Pancreas (tissue), 10 donors: ENCODE measurements at regions not wholly inside any gene's neighbourhood (a gene's known extent, or its start where the extent isn't known, plus 50 kb on each side); places are given as distances from the start of the nearest gene placed in this dataset.

ENCODE experiments used
- ATAC-seq, 4 donors: fragments of 200-7000 bp; cut with Tn5 transposase; one replicate each; pipeline versions ENCODE4 v1.8.0 to v1.9.1; 2020; ENCODE audit warnings: mild to moderate bottlenecking in 4 of 4, moderate library complexity in 4 of 4
- DNase-seq, 6 donors: peaks; one replicate each; pipeline ENCODE4 v3.0.0-alpha.2; 2020
- FAIRE-seq: peaks from 2 replicates; lab custom pipeline; 2012; peaks lifted over from hg19 to GRCh38; lab: Jason Lieb, UNC
- H3K27ac ChIP-seq, 4 donors: fragments of 200-600 bp; sonication (generic); 1 replicate in 3 of 4; 2 replicates in 1 of 4; pipeline versions ENCODE4 v1.5.0 to v1.8.0; 2020
- H3K27me3 ChIP-seq, 4 donors: fragments of 200-600 bp; one replicate each; pipeline ENCODE4 v1.8.0; 2021
- H3K36me3 ChIP-seq, 3 donors: fragments of 200-600 bp; sonication (generic) in 1 of 3; one replicate each; pipeline versions ENCODE4 v1.5.0 to v1.8.0; 2020 to 2021
- H3K4me1 ChIP-seq, 3 donors: fragments of 200-600 bp; one replicate each; pipeline ENCODE4 v1.8.0; 2021
- H3K4me3 ChIP-seq, 4 donors: fragments of 200-600 bp; sonication (generic) in 2 of 4; one replicate each; pipeline versions ENCODE4 v1.5.0 to v1.8.0; 2020 to 2021
- H3K9me3 ChIP-seq, 4 donors: fragments of 200-600 bp; one replicate each; pipeline ENCODE4 v1.8.0; 2021
- CTCF ChIP-seq, 4 donors: fragments of 200-600 bp; sonication (generic) in 3 of 4; IDR thresholded peaks; one replicate each; pipeline versions ENCODE4 v1.5.0 to v1.8.0; 2021; ENCODE audit warnings: antibody characterized with exemption in 4 of 4
- WGBS, 2 donors: extraction: QIAGEN DNeasy Blood & Tissue Kit; methylation state at CpG; one replicate each; pipeline ENCODE4 v1.1.7; 2013; 5-methylcytosine and 5-hydroxymethylcytosine counted together
- intact Hi-C, 3 donors: fragments of 100-400 bp; cut with DNase I; formaldehyde crosslinking; loops; one replicate each; pipeline versions ENCODE4 v1.11.1 to v1.14.2; 2022
- donor health status: healthy with polysubstance abuse.
- donor health status: DM: no; HTN: no; CAD: no; lungs with moderate emphysema.
- donor health status: DM: no; HTN: no; CAD: no.
- donor health status: control.
- donor health status: control.
- donor health status: Bipolar disorder and iron deficiency.
- donor health status: DM: yes; HTN: yes; CAD: no.
- donor health status: DM: no; HTN: no; CAD: no.
- donor health status: DM: no; HTN: no; CAD: no.
- donor health status: DM: yes; HTN: yes; CAD: no.

DNA sequence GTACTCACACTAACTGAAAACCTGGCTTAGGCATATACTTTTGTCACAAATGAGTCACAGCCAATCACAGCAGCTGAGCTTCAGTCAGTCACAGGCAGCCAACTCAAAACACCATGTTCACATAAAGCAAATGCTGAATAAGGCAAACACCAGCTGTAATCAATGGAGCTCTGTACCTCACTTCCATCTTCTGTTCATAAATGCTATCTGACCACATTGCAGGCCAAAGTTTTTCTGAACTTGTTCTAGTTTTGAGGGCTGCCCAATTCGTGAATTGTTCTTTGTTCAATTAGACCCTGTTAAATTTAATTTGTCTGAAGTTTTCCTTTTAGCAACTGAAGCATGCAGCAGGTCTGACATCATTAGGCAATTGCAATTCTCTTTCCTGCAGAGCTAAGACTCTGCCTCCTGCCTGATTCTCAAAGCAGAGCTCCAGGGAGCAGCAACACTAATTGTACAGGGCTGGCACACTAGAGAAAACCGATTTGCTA is 129.9 kb downstream of the WIF1 start:
- DNase-seq (no peak), ATAC-seq (no peak), FAIRE-seq (no peak)
- H3K36me3 ChIP-seq = no peaks in the 10 kb centered on the region
- H3K4me1 ChIP-seq = no peaks in the 10 kb centered on the region
- H3K27me3 ChIP-seq = no peaks in the 10 kb centered on the region
- WGBS, 2 donors = 25 to 28% methylated on average over 2 of the region's 2 CpGs
- H3K27ac ChIP-seq = no peak overlapping the region
- no peaks in the 10 kb centered on the region for H3K9me3 ChIP-seq
- intact Hi-C loops = no loop called here
- no peak for TF ChIP-seq CTCF (IDR thresholded peaks at IDR 0.05)
- no peak overlapping the region for H3K4me3 ChIP-seq

- no peak for ATAC-seq
- Histone ChIP-seq H3K27ac (no peak overlapping the region), H3K4me1 (no peaks in the 10 kb centered on the region), H3K9me3 (no peaks in the 10 kb centered on the region), H3K27me3 (no peaks in the 10 kb centered on the region), H3K4me3 (no peak overlapping the region), H3K36me3 (no peaks in the 10 kb centered on the region)
- DNase-seq = no peak
- no peak for FAIRE-seq
- no peak for TF ChIP-seq CTCF (IDR thresholded peaks at IDR 0.05)
- intact Hi-C loops = no loop called here
- 51 to 57% methylated on average over 5 of the region's 5 CpGs for WGBS, 2 donors
Measured at GRCh38 chr12:64992116-64992515, 129.0 kb downstream of the WIF1 start.

DNA sequence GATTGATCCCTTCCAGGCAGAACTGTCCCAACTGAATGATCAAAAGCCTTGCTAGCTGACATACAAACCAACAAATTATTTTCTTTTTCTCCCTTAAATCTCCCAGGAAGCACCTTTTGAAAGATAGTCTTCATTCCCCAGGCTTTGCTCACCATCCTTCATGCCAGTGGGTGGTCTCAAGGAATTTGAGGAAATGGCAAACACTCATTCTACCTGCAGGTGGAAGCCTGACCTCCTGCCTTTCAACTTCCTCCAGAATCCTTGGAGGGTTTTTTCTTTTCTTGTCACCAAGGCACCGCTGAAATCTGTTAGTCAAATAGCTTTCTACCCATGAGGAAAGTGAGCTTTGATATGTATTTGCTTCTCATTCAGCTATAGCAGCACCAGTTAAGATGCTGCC is 128.5 kb downstream of the WIF1 start:
- DNase-seq (no peak), ATAC-seq (no peak), FAIRE-seq (no peak)
- no peak for TF ChIP-seq CTCF (IDR thresholded peaks at IDR 0.05)
- no peaks in the 10 kb centered on the region for H3K36me3 ChIP-seq
- no peaks in the 10 kb centered on the region for H3K9me3 ChIP-seq
- intact Hi-C loops = no loop called here
- no peak overlapping the region for H3K27ac ChIP-seq
- WGBS, 2 donors = 6 to 16% methylated on average over 1 of the region's 1 CpG
- H3K4me1 ChIP-seq = peaks cover 0 to under 1% (median 0%) of the 10 kb centered on the region in 3 donors
- H3K4me3 ChIP-seq = no peak overlapping the region
- no peaks in the 10 kb centered on the region for H3K27me3 ChIP-seq

DNA sequence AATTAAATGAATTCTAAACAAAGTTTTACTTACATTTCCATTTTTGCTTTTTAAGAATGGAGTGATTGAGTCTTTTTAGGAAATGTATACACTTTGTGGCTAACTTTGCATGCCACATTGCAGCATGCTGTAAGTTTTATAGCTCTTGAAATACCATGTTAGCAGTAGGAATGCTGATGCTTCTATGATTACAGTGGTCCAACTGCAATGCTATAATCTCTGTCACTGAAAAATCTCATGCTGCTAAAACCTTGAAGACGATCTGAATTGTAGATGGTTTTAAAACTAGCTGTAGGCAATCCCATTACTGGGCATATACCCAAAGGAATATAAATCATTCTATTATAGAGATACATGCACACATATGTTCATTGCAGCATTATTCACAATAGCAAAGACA is 127.6 kb downstream of the WIF1 start:
- Histone ChIP-seq H3K9me3 (no peaks in the 10 kb centered on the region), H3K4me3 (no peak overlapping the region), H3K27me3 (no peaks in the 10 kb centered on the region), H3K27ac (no peak overlapping the region), H3K4me1 (peaks cover 0 to 4% (median 0%) of the 10 kb centered on the region in 3 donors), H3K36me3 (no peaks in the 10 kb centered on the region)
- DNase-seq (no peak), FAIRE-seq (no peak), ATAC-seq (no peak)
- no peak for TF ChIP-seq CTCF (IDR thresholded peaks at IDR 0.05)
- intact Hi-C loops = no loop called here
- WGBS, 2 donors = 26 to 48% methylated on average over 1 of the region's 1 CpG

DNA sequence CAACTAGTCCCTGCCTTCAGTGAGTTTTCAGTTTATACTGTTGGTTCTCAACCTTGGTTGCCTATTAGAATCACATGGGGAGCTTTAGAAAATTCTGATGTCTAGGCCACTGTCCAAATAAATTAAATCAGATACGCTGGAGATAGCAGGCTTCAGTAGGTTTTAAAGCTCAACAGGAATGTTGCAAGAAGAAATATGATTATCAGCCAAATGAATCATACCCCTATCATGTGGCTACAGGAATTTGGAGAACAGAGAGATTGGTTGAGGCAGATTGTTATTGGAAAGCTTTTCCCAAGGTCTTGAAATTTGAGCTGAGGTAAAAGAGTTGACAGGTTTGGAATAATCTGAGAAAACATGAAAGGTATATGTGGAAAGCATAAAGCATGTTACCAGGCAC is 125.3 kb downstream of the WIF1 start:
- DNase-seq = no peak
- FAIRE-seq = no peak
- intact Hi-C loops = no loop called here
- Histone ChIP-seq H3K4me1 (peaks cover 0 to 7% (median 0%) of the 10 kb centered on the region in 3 donors), H3K9me3 (no peaks in the 10 kb centered on the region), H3K27me3 (no peaks in the 10 kb centered on the region), H3K36me3 (no peaks in the 10 kb centered on the region), H3K27ac (no peak overlapping the region), H3K4me3 (no peak overlapping the region)
- TF ChIP-seq CTCF (IDR thresholded peaks at IDR 0.05) = no peak
- no peak for ATAC-seq
- WGBS, 2 donors = 31 to 49% methylated on average over 1 of the region's 1 CpG
